Mesothelial cell of epicardium (in vitro differentiated cells): ENCODE measurements at regions not wholly inside any gene's neighbourhood (a gene's known extent, or its start where the extent isn't known, plus 50 kb on each side); places are given as distances from the start of the nearest gene placed in this dataset.

Source experiments
- DNase-seq, 2 experiments: peaks; one replicate each; pipeline ENCODE4 v3.0.0; 2021; ENCODE audit warnings: low spot score in 2 of 2; ENCODE audit not compliant: unreplicated experiment in 2 of 2
- H3K27ac Mint-ChIP-seq: 2 replicates; pipeline ENCODE4 v1.8.0; 2021; ENCODE audit warnings: mixed read lengths
- H3K27me3 Mint-ChIP-seq: 2 replicates; pipeline ENCODE4 v1.8.0; 2021; ENCODE audit warnings: low read depth, mixed read lengths
- H3K36me3 Mint-ChIP-seq: 2 replicates; pipeline ENCODE4 v1.8.0; 2021; ENCODE audit warnings: mixed read lengths
- H3K4me1 Mint-ChIP-seq: 2 replicates; pipeline ENCODE4 v1.8.0; 2021; ENCODE audit warnings: mixed read lengths
- H3K4me3 Mint-ChIP-seq: 2 replicates; pipeline ENCODE4 v1.8.0; 2021; ENCODE audit warnings: mild to moderate bottlenecking, moderate library complexity, mixed read lengths
- H3K9me3 Mint-ChIP-seq: 2 replicates; pipeline ENCODE4 v1.8.0; 2021; ENCODE audit warnings: mixed read lengths
- CTCF ChIP-seq: fragments of 200-600 bp; sonication (generic); IDR thresholded peaks from one replicate; pipeline ENCODE4 v1.5.0; 2021; ENCODE audit warnings: antibody characterized with exemption; ENCODE audit not compliant: unreplicated experiment

GRCh38 chr6:50970908-50971307 lies 152.2 kb downstream of the TFAP2B start:
- Mint-ChIP-seq H3K27ac (no peak overlapping the region), H3K27me3 (no peaks in the 10 kb centered on the region), H3K4me3 (no peak overlapping the region), H3K36me3 (no peaks in the 10 kb centered on the region), H3K9me3 (no peaks in the 10 kb centered on the region), H3K4me1 (peaks cover 15% of the 10 kb centered on the region)
- TF ChIP-seq CTCF, result no peak
- no peak for DNase-seq

GRCh38 chr6:50973464-50973863 lies 154.8 kb downstream of the TFAP2B start:
- no peak for TF ChIP-seq CTCF
- Mint-ChIP-seq H3K4me3 (no peak overlapping the region), H3K27ac (no peak overlapping the region), H3K27me3 (no peaks in the 10 kb centered on the region), H3K9me3 (no peaks in the 10 kb centered on the region), H3K4me1 (peaks cover 15% of the 10 kb centered on the region), H3K36me3 (no peaks in the 10 kb centered on the region)
- DNase-seq, result no peak

GRCh38 chr6:50974319-50974718 lies 155.6 kb downstream of the TFAP2B start:
- Mint-ChIP-seq H3K4me3 (no peak overlapping the region), H3K36me3 (no peaks in the 10 kb centered on the region), H3K27me3 (no peaks in the 10 kb centered on the region), H3K4me1 (peaks cover 15% of the 10 kb centered on the region), H3K9me3 (no peaks in the 10 kb centered on the region), H3K27ac (no peak overlapping the region)
- TF ChIP-seq CTCF, result no peak
- no peak for DNase-seq

- Mint-ChIP-seq H3K36me3 (no peaks in the 10 kb centered on the region), H3K27ac (no peak overlapping the region), H3K9me3 (no peaks in the 10 kb centered on the region), H3K4me1 (peaks cover 15% of the 10 kb centered on the region), H3K27me3 (no peaks in the 10 kb centered on the region), H3K4me3 (no peak overlapping the region)
- TF ChIP-seq CTCF, result no peak
- no peak for DNase-seq
Measured at GRCh38 chr6:50975216-50975615, 156.5 kb downstream of the TFAP2B start.

GRCh38 chr6:50976907-50977306 lies 158.2 kb downstream of the TFAP2B start:
- no peaks in the 10 kb centered on the region for H3K36me3 Mint-ChIP-seq
- H3K4me1 Mint-ChIP-seq, result peaks cover 4% of the 10 kb centered on the region
- TF ChIP-seq CTCF, result no peak
- H3K9me3 Mint-ChIP-seq, result peaks cover 3% of the 10 kb centered on the region
- H3K27me3 Mint-ChIP-seq, result peaks cover 3% of the 10 kb centered on the region
- no peak for DNase-seq
- H3K4me3 Mint-ChIP-seq, result no peak overlapping the region
- H3K27ac Mint-ChIP-seq, result no peak overlapping the region

GRCh38 chr6:50977796-50978195 lies 159.1 kb downstream of the TFAP2B start:
- Mint-ChIP-seq H3K9me3 (peaks cover 3% of the 10 kb centered on the region), H3K36me3 (no peaks in the 10 kb centered on the region), H3K27me3 (peaks cover 3% of the 10 kb centered on the region), H3K4me1 (no peaks in the 10 kb centered on the region), H3K27ac (no peak overlapping the region), H3K4me3 (no peak overlapping the region)
- TF ChIP-seq CTCF, result no peak
- DNase-seq, result no peak
